Stimulated activated CD8-positive, alpha-beta memory T cell treated with anti-CD3 and anti-CD28 coated beads, Interleukin-7, amount 100 ng/mL, for 48 hours (primary cell): ENCODE measurements at regions not wholly inside any gene's neighbourhood (a gene's known extent, or its start where the extent isn't known, plus 50 kb on each side); places are given as distances from the start of the nearest gene placed in this dataset.
"Not testable (repeated sequence)": the region's sequence is repeated elsewhere in the genome, so short reads cannot be mapped to it uniquely, and the experiment has no call there.

Experiments used
- DNase-seq, 2 donors: peaks; one replicate each; pipeline ENCODE4 v3.0.0-alpha.2; 2020; ENCODE audit warnings: low read depth in 1 of 2; ENCODE audit errors: extremely low read depth in 1 of 2

GRCh38 chr1:209134001-209134400 lies 449.5 kb upstream of the CAMK1G start:
- DNase-seq = no peak

- no peak for DNase-seq
These were observed 439.6 kb upstream of the CAMK1G start for GRCh38 chr1:209143916-209144315.

GRCh38 chr1:209150114-209150513 lies 433.4 kb upstream of the CAMK1G start:
- DNase-seq = no peak

- DNase-seq = no peak
These were observed 430.1 kb upstream of the CAMK1G start for GRCh38 chr1:209153411-209153810.

GRCh38 chr1:209154912-209155311 lies 428.6 kb upstream of the CAMK1G start:
- DNase-seq = no peak

- no peak for DNase-seq
These were observed 428.0 kb upstream of the CAMK1G start for GRCh38 chr1:209155546-209155945.

- no peak for DNase-seq
These were observed 426.5 kb upstream of the CAMK1G start for GRCh38 chr1:209156991-209157390.

GRCh38 chr1:209157546-209158249 lies 425.8 kb upstream of the CAMK1G start:
- DNase-seq = no peak

GRCh38 chr1:209158851-209159250 lies 424.7 kb upstream of the CAMK1G start:
- DNase-seq = no peak

GRCh38 chr1:209160230-209160629 lies 423.3 kb upstream of the CAMK1G start:
- no peak for DNase-seq

- DNase-seq = no peak
These were observed 420.9 kb upstream of the CAMK1G start for GRCh38 chr1:209162651-209163050.

GRCh38 chr1:209168204-209168603 lies 415.3 kb upstream of the CAMK1G start:
- DNase-seq = no peak

GRCh38 chr1:209171151-209171550 lies 412.4 kb upstream of the CAMK1G start:
- no peak for DNase-seq

- DNase-seq = no peak
These were observed 411.2 kb upstream of the CAMK1G start for GRCh38 chr1:209172286-209172685.

GRCh38 chr1:209172792-209173542 lies 410.5 kb upstream of the CAMK1G start:
- DNase-seq = not testable (repeated sequence)

GRCh38 chr1:209173796-209174195 lies 409.7 kb upstream of the CAMK1G start:
- DNase-seq = not testable (repeated sequence)

- DNase-seq = no peak
These were observed 406.6 kb upstream of the CAMK1G start for GRCh38 chr1:209176866-209177430.

- no peak for DNase-seq
These were observed 400.3 kb upstream of the CAMK1G start for GRCh38 chr1:209183195-209183594.

GRCh38 chr1:209187589-209187988 lies 395.9 kb upstream of the CAMK1G start:
- DNase-seq = no peak

GRCh38 chr1:209190591-209191261 lies 392.8 kb upstream of the CAMK1G start:
- peak in 1 of 2 donors; percentile 4 for DNase-seq

GRCh38 chr1:209191262-209191634 lies 392.3 kb upstream of the CAMK1G start:
- DNase-seq = no peak

- DNase-seq = no peak
These were observed 387.4 kb upstream of the CAMK1G start for GRCh38 chr1:209196140-209196539.
